GM12874 (cell line): ENCODE measurements at regions not wholly inside any gene's neighbourhood (a gene's known extent, or its start where the extent isn't known, plus 50 kb on each side); places are given as distances from the start of the nearest gene placed in this dataset.

ENCODE experiments used
- TF ChIP-seq, protein P1 (sequence below): IDR thresholded peaks from 2 replicates; pipeline ENCODE4 v1.5.1; 2011; ENCODE audit warnings: low read depth, mild to moderate bottlenecking, control low read depth, low read length, moderate library complexity; ENCODE audit not compliant: insufficient read depth

DNA sequence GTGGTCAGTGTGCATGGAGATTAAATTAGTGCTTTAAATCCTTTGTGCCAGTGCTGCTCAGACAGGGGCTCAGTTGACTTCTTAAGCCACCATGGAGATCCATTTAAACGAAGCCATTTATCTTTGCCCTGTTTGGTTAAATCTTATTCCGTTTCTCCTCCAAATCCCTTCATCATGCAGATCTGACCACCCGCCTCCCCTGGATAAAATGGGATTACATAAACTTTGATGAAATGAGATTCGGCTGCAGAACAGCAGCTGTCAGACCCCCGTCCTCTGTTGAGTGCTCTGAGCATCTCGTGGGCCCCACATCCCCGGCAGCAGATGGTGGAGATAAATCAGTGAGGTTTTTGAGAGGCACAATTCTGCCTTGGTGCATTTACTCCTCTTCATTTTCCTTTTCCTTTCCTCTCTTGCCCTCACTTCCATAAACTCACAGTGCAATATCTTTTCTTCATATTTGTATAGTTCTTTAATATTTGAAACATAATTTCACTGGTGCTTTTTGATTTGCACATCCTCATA lies 84.4 kb upstream of the TWIST2 start:
- TF ChIP-seq, protein P1, sequence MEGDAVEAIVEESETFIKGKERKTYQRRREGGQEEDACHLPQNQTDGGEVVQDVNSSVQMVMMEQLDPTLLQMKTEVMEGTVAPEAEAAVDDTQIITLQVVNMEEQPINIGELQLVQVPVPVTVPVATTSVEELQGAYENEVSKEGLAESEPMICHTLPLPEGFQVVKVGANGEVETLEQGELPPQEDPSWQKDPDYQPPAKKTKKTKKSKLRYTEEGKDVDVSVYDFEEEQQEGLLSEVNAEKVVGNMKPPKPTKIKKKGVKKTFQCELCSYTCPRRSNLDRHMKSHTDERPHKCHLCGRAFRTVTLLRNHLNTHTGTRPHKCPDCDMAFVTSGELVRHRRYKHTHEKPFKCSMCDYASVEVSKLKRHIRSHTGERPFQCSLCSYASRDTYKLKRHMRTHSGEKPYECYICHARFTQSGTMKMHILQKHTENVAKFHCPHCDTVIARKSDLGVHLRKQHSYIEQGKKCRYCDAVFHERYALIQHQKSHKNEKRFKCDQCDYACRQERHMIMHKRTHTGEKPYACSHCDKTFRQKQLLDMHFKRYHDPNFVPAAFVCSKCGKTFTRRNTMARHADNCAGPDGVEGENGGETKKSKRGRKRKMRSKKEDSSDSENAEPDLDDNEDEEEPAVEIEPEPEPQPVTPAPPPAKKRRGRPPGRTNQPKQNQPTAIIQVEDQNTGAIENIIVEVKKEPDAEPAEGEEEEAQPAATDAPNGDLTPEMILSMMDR = no peak

DNA sequence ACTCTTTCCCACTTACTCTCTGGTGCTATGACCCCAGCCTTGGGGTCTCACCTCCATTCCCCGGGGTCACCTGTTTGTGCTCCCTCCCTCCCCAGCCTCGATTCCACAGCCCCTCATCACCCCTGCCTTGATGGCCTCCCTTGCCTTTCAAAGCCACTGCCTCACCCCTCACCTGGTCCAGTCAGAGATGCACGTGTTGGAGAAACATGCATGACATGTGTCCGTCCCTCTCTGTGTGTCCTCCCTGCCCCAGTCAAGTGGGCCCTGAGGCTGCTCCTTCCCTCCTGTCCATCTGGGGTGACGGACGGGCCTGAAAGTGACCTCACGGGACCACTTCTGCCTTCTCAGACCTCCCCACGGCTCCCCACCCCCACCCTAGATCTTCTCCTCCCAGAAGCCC lies 82.3 kb upstream of the TWIST2 start:
- TF ChIP-seq, protein P1 = no peak

DNA sequence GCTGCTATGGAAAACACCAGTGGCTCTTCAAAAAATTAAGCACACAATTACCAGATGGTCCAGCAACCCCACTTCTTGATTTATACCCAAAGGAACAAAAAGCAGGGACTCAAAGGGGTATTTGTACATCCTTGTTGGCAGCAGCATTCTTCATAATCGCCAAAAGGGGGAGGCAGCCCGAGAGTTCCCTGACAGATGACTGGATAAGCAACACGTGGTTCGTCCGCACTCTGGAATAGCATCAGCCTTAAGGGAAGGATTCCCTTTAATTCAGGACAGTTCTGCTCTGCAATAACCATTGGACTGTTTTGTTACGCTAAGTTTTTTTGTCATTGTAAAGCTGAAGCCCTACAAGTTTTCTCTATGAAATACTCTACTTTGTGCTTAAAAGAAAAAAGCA lies 76.7 kb upstream of the TWIST2 start:
- TF ChIP-seq, protein P1 = no peak

DNA sequence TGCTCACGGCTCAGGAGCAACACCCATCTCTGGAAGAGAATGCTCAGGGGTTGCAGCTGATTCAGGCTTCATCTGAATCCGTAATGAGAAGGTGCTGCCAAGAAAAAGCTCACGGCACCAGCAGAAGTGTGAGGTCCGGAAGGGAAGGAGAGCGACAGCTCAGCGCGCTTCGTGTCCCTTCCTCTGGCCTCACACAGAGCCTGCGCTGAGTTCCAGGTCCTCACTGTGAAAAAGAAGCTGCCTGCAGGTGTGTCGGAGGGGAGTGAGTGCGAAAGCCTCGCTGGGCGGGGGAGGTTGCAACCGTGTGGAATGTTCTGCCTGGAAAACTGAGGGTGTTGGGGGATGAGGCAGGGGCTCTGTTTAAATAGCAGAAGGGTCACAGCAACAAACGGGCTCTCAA lies 76.2 kb upstream of the TWIST2 start:
- TF ChIP-seq, protein P1 = no peak

DNA sequence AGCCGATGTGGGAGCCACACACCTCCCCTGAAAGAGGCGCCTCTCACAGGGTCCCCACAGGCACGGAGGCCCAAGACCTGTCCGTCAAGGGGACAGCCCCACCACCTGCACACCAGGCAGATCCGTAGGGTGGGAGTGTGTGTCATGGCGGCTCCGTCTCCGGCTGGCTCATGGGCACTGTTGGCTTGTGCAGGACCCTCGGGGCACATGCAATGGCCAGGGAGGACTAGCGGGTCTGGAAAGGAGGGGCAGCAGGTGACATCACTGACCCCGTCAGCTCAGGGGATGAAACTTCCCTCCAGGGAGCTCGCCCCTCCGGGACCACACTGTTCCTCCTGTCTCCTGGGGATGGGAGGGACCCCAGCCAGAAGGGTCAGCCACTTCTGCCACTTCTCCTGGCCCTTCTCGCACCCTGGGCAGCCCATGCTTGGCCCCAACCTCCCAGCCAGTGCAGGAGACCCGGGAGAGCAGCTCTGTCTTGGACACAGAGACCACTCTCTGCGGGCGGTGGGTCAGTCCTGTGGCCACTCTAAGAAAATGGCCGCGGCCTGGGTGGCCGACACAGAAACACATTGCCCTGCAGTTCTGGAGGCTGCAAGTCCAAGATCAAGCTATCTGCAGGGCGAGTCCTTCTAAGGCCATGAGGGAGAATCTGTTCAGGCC lies 75.1 kb upstream of the TWIST2 start:
- TF ChIP-seq, protein P1 = no peak

DNA sequence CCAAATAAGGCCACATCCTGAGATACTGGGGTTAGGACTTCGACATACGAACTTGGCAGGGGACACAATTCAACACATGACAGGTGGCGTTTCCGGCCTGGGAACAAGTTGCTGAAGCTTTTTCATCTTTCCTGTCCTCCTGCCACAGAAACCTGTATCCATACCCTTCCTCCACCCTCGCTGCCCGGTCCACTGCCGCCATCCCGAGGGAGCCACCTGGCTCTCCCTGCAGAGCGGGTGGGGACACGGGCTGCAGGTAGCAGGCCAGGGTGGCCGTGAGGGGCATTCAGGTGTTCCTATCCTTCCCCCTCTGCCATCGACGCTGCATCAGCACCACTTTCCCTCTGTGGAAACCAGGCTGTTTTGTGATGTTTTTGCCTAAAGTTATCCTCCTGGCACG lies 74.4 kb upstream of the TWIST2 start:
- TF ChIP-seq, protein P1 = no peak

DNA sequence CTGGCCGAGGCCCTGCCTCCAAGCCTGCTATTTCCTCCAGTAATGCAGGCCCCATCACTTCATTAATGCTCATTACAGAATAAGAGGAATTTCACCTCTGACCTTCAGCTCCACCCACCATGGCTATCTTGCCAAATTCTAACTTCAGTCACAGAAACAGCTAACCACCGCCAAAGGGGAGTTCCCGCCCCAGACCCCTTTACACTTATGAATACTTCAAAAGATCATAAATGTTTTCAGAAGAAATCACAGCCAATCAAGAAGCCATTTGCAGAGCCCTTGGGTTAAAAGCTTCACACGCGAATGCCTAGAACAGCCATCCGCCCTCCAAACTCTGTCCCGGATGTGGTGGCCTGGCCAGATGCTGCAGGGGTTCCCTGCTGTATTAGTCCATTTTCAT lies 73.8 kb upstream of the TWIST2 start:
- TF ChIP-seq, protein P1 = no peak
